ENCODE measurements at regions not wholly inside any gene's neighbourhood (a gene's known extent, or its start where the extent isn't known, plus 50 kb on each side); places are given as distances from the start of the nearest gene placed in this dataset.

DNA sequence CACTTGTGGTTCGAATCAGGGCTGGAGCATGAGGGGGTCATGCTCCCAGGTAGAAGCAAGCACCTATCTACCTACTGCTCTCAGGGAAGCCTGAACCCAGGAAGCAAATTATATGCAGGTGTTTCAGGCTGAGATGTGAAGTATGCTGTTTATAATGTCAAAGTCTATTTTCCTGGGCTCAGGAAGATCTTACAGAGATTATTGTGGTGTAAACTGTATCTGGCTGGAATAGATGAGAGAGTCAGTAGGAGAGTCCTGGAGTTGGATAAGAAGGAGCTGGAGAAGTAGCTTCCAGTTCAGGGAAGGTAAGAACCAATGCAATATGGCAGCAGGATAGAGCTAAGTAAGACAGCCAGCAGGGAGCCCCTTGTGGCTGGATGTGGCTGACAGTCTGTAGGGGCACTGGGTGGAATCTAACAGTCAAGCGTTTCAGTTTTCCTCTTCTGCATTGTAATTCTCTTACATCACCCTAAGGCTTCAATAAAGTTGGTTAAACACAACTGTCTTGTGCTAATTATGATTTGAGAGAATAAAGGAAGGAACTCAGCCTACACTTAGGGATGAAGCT lies 105.9 kb upstream of the EEPD1 start:
- TF ChIP-seq, protein P1, sequence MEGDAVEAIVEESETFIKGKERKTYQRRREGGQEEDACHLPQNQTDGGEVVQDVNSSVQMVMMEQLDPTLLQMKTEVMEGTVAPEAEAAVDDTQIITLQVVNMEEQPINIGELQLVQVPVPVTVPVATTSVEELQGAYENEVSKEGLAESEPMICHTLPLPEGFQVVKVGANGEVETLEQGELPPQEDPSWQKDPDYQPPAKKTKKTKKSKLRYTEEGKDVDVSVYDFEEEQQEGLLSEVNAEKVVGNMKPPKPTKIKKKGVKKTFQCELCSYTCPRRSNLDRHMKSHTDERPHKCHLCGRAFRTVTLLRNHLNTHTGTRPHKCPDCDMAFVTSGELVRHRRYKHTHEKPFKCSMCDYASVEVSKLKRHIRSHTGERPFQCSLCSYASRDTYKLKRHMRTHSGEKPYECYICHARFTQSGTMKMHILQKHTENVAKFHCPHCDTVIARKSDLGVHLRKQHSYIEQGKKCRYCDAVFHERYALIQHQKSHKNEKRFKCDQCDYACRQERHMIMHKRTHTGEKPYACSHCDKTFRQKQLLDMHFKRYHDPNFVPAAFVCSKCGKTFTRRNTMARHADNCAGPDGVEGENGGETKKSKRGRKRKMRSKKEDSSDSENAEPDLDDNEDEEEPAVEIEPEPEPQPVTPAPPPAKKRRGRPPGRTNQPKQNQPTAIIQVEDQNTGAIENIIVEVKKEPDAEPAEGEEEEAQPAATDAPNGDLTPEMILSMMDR (IDR thresholded peaks at IDR 0.05): no peak
- TF ChIP-seq POLR2A (IDR thresholded peaks at IDR 0.05): no peak

Data from adrenal gland (tissue), 5 donors.